Activated T-helper 2 cell treated with anti-CD3 and anti-CD28 coated beads, Interferon-gamma antibody, Interleukin-2, Interleukin-4, amounts not matched to agents 10 μg/mL and 5 μg/mL and 100 μg/mL, durations not matched to agents 14 hours and 24 hours and 36 hours (primary cell): ENCODE measurements at regions not wholly inside any gene's neighbourhood (a gene's known extent, or its start where the extent isn't known, plus 50 kb on each side); places are given as distances from the start of the nearest gene placed in this dataset.
"Not testable (repeated sequence)": the region's sequence is repeated elsewhere in the genome, so short reads cannot be mapped to it uniquely, and the experiment has no call there.

ENCODE experiments used
- DNase-seq: peaks from one replicate; pipeline ENCODE4 v3.0.0; 2021; ENCODE audit warnings: low spot score
- H3K27ac Mint-ChIP-seq: one replicate; pipeline ENCODE4 v1.8.0; 2021; ENCODE audit warnings: mixed read lengths
- H3K27me3 Mint-ChIP-seq: one replicate; pipeline ENCODE4 v1.8.0; 2021; ENCODE audit warnings: low read depth, mixed read lengths
- H3K36me3 Mint-ChIP-seq: one replicate; pipeline ENCODE4 v1.8.0; 2021; ENCODE audit warnings: low read depth, mixed read lengths
- H3K4me1 Mint-ChIP-seq: one replicate; pipeline ENCODE4 v1.8.0; 2021; ENCODE audit warnings: low read depth, mixed read lengths
- H3K4me3 Mint-ChIP-seq: one replicate; pipeline ENCODE4 v1.8.0; 2021; ENCODE audit warnings: low read depth, mild to moderate bottlenecking, moderate library complexity, mixed read lengths
- H3K9me3 Mint-ChIP-seq: one replicate; pipeline ENCODE4 v1.8.0; 2021; ENCODE audit warnings: mixed read lengths
- intact Hi-C: fragments of 100-400 bp; cut with micrococcal nuclease; formaldehyde crosslinking; loops from one replicate; pipeline ENCODE4 v1.15.1; 2023

- no peaks in the 10 kb centered on the region for H3K27me3 Mint-ChIP-seq
- intact Hi-C loops, result no loop called here
- no peak for DNase-seq
- no peaks in the 10 kb centered on the region for H3K36me3 Mint-ChIP-seq
- H3K9me3 Mint-ChIP-seq, result peaks cover 15% of the 10 kb centered on the region
- no peak overlapping the region for H3K4me3 Mint-ChIP-seq
- no peak overlapping the region for H3K27ac Mint-ChIP-seq
- no peaks in the 10 kb centered on the region for H3K4me1 Mint-ChIP-seq
These were observed 123.1 kb downstream of the TUBA3C start for GRCh38 chr13:19058566-19058965.

GRCh38 chr13:19057588-19058340, 123.9 kb downstream of the TUBA3C start:
- no peak for DNase-seq
- intact Hi-C loops, result no loop called here
- Mint-ChIP-seq H3K36me3 (no peaks in the 10 kb centered on the region), H3K4me1 (no peaks in the 10 kb centered on the region), H3K9me3 (peaks cover 14% of the 10 kb centered on the region), H3K4me3 (no peak overlapping the region), H3K27me3 (no peaks in the 10 kb centered on the region), H3K27ac (no peak overlapping the region)

GRCh38 chr13:19056984-19057490, 124.6 kb downstream of the TUBA3C start:
- Mint-ChIP-seq H3K9me3 (peaks cover 14% of the 10 kb centered on the region), H3K4me3 (no peak overlapping the region), H3K4me1 (no peaks in the 10 kb centered on the region), H3K36me3 (no peaks in the 10 kb centered on the region), H3K27me3 (no peaks in the 10 kb centered on the region), H3K27ac (no peak overlapping the region)
- intact Hi-C loops, result no loop called here
- DNase-seq, result no peak

- Mint-ChIP-seq H3K36me3 (no peaks in the 10 kb centered on the region), H3K4me1 (no peaks in the 10 kb centered on the region), H3K27me3 (no peaks in the 10 kb centered on the region), H3K4me3 (no peak overlapping the region), H3K9me3 (peaks cover 15% of the 10 kb centered on the region), H3K27ac (no peak overlapping the region)
- intact Hi-C loops, result no loop called here
- no peak for DNase-seq
These were observed 125.2 kb downstream of the TUBA3C start for GRCh38 chr13:19056355-19056880.

- Mint-ChIP-seq H3K9me3 (peaks cover 19% of the 10 kb centered on the region), H3K27ac (no peak overlapping the region), H3K36me3 (no peaks in the 10 kb centered on the region), H3K4me1 (no peaks in the 10 kb centered on the region), H3K4me3 (no peak overlapping the region), H3K27me3 (no peaks in the 10 kb centered on the region)
- intact Hi-C loops, result no loop called here
- no peak for DNase-seq
These were observed 126.0 kb downstream of the TUBA3C start for GRCh38 chr13:19055611-19056010.

- no peaks in the 10 kb centered on the region for H3K27me3 Mint-ChIP-seq
- no peaks in the 10 kb centered on the region for H3K4me1 Mint-ChIP-seq
- no peak overlapping the region for H3K4me3 Mint-ChIP-seq
- DNase-seq, result no peak
- H3K36me3 Mint-ChIP-seq, result no peaks in the 10 kb centered on the region
- intact Hi-C loops, result no loop called here
- no peak overlapping the region for H3K27ac Mint-ChIP-seq
- H3K9me3 Mint-ChIP-seq, result peaks cover 14% of the 10 kb centered on the region
These were observed 128.1 kb downstream of the TUBA3C start for GRCh38 chr13:19053561-19053960.

- Mint-ChIP-seq H3K9me3 (peaks cover 14% of the 10 kb centered on the region), H3K4me1 (no peaks in the 10 kb centered on the region), H3K27ac (no peak overlapping the region), H3K4me3 (no peak overlapping the region), H3K27me3 (no peaks in the 10 kb centered on the region), H3K36me3 (no peaks in the 10 kb centered on the region)
- DNase-seq, result no peak
- intact Hi-C loops, result no loop called here
These were observed 128.7 kb downstream of the TUBA3C start for GRCh38 chr13:19052931-19053330.

- Mint-ChIP-seq H3K27ac (no peak overlapping the region), H3K4me3 (no peak overlapping the region)
These were observed 129.4 kb downstream of the TUBA3C start for GRCh38 chr13:19052180-19052579.

GRCh38 chr13:19050901-19051300, 130.7 kb downstream of the TUBA3C start:
- intact Hi-C loops, result no loop called here

More at GRCh38 chr13:19052180-19052579, 129.4 kb downstream of the TUBA3C start:
- H3K36me3 Mint-ChIP-seq, result no peaks in the 10 kb centered on the region
- H3K4me1 Mint-ChIP-seq, result no peaks in the 10 kb centered on the region
- intact Hi-C loops, result no loop called here
- H3K9me3 Mint-ChIP-seq, result peaks cover 14% of the 10 kb centered on the region
- DNase-seq, result no peak
- H3K27me3 Mint-ChIP-seq, result no peaks in the 10 kb centered on the region

GRCh38 chr13:19049624-19050023, 132.0 kb downstream of the TUBA3C start:
- not testable (repeated sequence) for H3K36me3 Mint-ChIP-seq, DNase-seq, H3K4me1 Mint-ChIP-seq

More at GRCh38 chr13:19050901-19051300, 130.7 kb downstream of the TUBA3C start:
- no peak for DNase-seq
- Mint-ChIP-seq H3K27me3 (no peaks in the 10 kb centered on the region), H3K4me1 (no peaks in the 10 kb centered on the region), H3K27ac (no peak overlapping the region), H3K36me3 (no peaks in the 10 kb centered on the region), H3K9me3 (peaks cover 14% of the 10 kb centered on the region), H3K4me3 (no peak overlapping the region)

GRCh38 chr13:19048381-19048780, 133.2 kb downstream of the TUBA3C start:
- peaks cover 14% of the 10 kb centered on the region for H3K9me3 Mint-ChIP-seq
- no peaks in the 10 kb centered on the region for H3K4me1 Mint-ChIP-seq
- intact Hi-C loops, result no loop called here
- no peaks in the 10 kb centered on the region for H3K27me3 Mint-ChIP-seq
- no peak overlapping the region for H3K4me3 Mint-ChIP-seq
- H3K36me3 Mint-ChIP-seq, result no peaks in the 10 kb centered on the region
- no peak for DNase-seq
- H3K27ac Mint-ChIP-seq, result no peak overlapping the region

More at GRCh38 chr13:19049624-19050023, 132.0 kb downstream of the TUBA3C start:
- H3K27me3 Mint-ChIP-seq, H3K4me3 Mint-ChIP-seq, intact Hi-C loops, H3K27ac Mint-ChIP-seq: not testable (repeated sequence)
- H3K9me3 Mint-ChIP-seq, result peaks cover 14% of the 10 kb centered on the region

GRCh38 chr13:19023115-19023514, 158.5 kb downstream of the TUBA3C start:
- Mint-ChIP-seq H3K4me3 (no peak overlapping the region), H3K27ac (no peak overlapping the region), H3K4me1 (no peaks in the 10 kb centered on the region), H3K27me3 (no peaks in the 10 kb centered on the region), H3K36me3 (no peaks in the 10 kb centered on the region), H3K9me3 (no peaks in the 10 kb centered on the region)
- no peak for DNase-seq
- intact Hi-C loops, result no loop called here

- no peaks in the 10 kb centered on the region for H3K9me3 Mint-ChIP-seq
- no peaks in the 10 kb centered on the region for H3K27me3 Mint-ChIP-seq
- no peak overlapping the region for H3K4me3 Mint-ChIP-seq
- no peaks in the 10 kb centered on the region for H3K4me1 Mint-ChIP-seq
- H3K36me3 Mint-ChIP-seq, result no peaks in the 10 kb centered on the region
- intact Hi-C loops, result no loop called here
- no peak overlapping the region for H3K27ac Mint-ChIP-seq
- DNase-seq, result no peak
These were observed 160.6 kb downstream of the TUBA3C start for GRCh38 chr13:19020988-19021387.
